HG02938 (cell line): ENCODE measurements at regions not wholly inside any gene's neighbourhood (a gene's known extent, or its start where the extent isn't known, plus 50 kb on each side); places are given as distances from the start of the nearest gene placed in this dataset.

Experiments
- ATAC-seq: cut with Tn5 transposase; IDR thresholded peaks from one replicate; pipeline ENCODE4 v1.9.1; 2021; ENCODE audit warnings: mild to moderate bottlenecking, moderate library complexity; ENCODE audit not compliant: unreplicated experiment

DNA sequence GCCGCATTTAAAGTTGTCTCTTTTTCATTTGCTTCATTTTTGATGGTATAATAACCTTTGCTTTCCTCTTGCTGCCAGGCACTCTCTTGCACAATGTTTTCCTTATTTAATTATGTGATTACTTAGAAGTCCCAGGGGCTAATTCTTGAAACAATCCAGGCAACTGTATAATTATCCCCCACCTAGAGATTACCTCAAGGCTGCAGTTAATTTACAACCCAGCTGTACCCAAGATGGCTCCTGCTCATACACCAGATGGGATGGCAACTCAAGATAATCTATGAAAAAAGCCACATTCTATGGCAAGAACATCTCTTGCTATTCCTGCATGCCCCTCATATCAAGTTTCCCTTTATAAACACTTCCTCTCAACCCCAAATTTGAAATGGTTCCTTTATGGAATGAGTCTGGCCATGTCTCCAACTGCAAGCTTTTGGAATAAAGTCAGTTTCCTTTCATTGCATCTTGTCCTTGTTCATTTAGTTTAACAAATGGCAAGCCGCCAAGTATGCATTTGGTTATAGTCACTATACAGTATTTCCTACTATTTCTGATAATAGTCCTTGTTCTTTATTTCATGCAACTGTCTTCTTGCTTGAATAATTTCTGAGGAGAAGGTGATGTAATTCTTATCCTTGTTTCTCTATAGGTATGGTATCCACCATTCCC is 1042.6 kb downstream of the PLA2G4A start:
- no peak for ATAC-seq

GRCh38 chr1:187872550-187872949 is 1043.8 kb downstream of the PLA2G4A start:
- ATAC-seq, result no peak

DNA sequence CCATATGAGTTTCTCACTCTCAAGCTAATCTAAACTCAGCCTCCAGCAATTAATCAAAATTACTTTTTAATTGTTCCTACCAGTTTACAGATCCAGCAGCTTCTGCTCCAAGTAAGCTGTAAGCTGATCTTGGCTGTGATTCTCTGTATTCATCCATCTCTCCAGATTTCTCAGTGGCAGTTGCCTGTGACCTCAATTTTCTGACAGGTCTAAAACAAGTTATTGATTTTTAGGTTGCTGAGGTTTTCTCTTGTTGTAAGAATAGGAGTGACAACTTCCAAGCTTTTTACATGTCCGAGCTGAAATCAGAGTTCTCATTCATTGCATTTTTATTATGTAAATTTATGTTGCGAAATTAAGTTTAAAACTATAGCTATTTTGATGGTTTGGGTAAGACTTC is 1044.4 kb downstream of the PLA2G4A start:
- ATAC-seq, result no peak

DNA sequence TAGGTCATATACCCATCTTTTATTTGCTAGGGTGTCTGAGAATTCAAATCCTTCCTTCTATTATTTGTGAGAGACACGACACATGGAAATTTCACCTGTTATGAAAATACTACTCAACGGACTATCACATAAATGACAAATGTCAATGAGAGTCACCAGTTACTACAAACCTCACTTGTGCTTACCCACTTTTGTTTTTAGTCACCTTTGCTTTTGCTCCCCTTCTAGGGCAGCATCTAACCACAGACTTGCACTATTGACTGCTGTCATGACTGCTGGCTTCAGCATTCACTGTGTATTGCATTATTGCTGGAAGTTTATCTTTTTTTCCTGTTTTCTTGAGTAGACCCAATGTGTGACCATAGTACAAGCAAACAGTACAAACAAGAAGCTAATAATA is 1048.0 kb downstream of the PLA2G4A start:
- ATAC-seq, result no peak

- no peak for ATAC-seq
Measured at GRCh38 chr1:187877220-187877619, 1048.5 kb downstream of the PLA2G4A start.

GRCh38 chr1:187878883-187879282 is 1050.1 kb downstream of the PLA2G4A start:
- ATAC-seq, result no peak

- no peak for ATAC-seq
Measured at GRCh38 chr1:187883356-187883755, 1054.6 kb downstream of the PLA2G4A start.

GRCh38 chr1:187891993-187892682 is 1063.4 kb downstream of the PLA2G4A start:
- ATAC-seq, result no peak

GRCh38 chr1:187892683-187893039 is 1063.9 kb downstream of the PLA2G4A start:
- no peak for ATAC-seq

- no peak for ATAC-seq
Measured at GRCh38 chr1:187893471-187893870, 1064.7 kb downstream of the PLA2G4A start.

DNA sequence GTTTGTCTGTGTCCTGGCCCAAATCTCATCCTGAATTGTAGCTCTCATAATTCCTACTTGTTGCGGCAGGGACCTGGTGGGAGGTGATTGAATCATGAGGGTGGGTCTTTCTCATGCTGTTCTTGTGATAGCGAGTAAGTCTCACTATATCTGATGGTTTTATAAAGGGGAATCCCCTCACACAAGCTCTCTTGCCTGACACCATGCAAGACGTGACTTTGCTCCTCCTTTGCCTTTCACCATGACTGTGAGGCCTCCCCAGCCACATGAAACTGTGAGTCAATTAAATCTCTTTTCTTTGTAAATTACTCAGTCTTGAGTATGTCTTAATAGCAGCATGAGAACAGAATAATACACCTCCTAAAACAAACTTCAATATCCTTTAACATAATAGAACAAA is 1065.6 kb downstream of the PLA2G4A start:
- no peak for ATAC-seq

DNA sequence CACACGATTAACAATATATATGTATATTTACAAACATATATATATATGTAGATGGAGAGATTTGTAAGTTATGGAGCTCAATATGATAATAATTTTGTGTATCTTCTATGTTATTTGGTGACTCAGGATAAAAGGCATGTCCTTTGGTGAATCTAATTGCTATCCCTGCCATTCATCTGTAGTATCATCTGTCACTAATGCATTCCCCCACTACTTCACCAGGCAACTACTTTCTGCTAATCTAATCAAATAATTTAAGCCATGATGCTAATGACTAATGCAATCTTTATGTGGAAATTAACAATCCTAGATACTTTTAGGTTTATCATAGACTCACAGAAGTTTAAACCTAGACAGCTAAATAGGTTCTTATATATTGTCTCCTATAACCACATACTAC is 1074.5 kb downstream of the PLA2G4A start:
- no peak for ATAC-seq

GRCh38 chr1:187909382-187909781 is 1080.6 kb downstream of the PLA2G4A start:
- no peak for ATAC-seq

- no peak for ATAC-seq
Measured at GRCh38 chr1:187911820-187912219, 1083.1 kb downstream of the PLA2G4A start.

- no peak for ATAC-seq
Measured at GRCh38 chr1:187920976-187921375, 1092.2 kb downstream of the PLA2G4A start.

- ATAC-seq, result no peak
Measured at GRCh38 chr1:187921426-187921825, 1092.7 kb downstream of the PLA2G4A start.

DNA sequence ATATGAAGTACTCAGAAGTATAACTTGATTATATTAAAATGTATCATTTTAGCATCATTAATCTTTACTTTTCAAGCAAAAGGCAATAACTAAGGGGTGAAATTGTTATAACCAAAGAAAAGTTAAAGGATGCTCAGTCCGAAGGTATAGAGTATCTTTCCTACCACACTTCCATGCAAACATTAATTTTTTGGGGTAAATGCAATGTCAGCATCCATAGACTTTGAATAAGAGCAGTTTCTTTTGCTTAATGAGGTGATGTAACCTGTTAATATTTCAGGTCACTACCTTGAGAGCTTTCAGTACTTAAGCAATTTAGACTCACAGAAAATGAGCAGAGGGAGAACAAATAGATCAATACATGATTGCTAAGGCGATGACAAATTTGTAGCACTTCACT is 1093.5 kb downstream of the PLA2G4A start:
- no peak for ATAC-seq

- no peak for ATAC-seq
Measured at GRCh38 chr1:187924252-187924651, 1095.5 kb downstream of the PLA2G4A start.

GRCh38 chr1:187928288-187928687 is 1099.5 kb downstream of the PLA2G4A start:
- peak; percentile 53 for ATAC-seq

GRCh38 chr1:187928696-187929095 is 1099.9 kb downstream of the PLA2G4A start:
- ATAC-seq, result no peak

DNA sequence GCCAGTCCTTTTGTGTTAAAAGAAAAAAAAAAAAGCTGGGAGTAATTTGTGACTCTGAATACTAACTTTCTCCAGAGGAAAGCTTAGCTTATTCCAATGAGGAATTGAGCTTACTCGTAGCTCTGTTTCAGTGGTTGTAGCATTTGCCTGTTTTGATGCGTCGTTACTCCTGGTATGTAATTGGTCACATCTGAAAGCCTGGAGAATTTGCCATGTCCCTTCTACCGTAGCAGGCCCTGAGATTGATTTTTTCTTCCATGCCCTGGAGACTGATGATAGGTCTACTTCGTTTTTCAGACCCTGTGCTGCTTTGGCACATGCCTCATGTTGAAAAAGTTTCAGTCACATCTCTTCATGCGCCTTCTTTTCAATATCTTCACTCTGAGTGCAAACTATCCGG is 1103.0 kb downstream of the PLA2G4A start:
- ATAC-seq, result no peak

DNA sequence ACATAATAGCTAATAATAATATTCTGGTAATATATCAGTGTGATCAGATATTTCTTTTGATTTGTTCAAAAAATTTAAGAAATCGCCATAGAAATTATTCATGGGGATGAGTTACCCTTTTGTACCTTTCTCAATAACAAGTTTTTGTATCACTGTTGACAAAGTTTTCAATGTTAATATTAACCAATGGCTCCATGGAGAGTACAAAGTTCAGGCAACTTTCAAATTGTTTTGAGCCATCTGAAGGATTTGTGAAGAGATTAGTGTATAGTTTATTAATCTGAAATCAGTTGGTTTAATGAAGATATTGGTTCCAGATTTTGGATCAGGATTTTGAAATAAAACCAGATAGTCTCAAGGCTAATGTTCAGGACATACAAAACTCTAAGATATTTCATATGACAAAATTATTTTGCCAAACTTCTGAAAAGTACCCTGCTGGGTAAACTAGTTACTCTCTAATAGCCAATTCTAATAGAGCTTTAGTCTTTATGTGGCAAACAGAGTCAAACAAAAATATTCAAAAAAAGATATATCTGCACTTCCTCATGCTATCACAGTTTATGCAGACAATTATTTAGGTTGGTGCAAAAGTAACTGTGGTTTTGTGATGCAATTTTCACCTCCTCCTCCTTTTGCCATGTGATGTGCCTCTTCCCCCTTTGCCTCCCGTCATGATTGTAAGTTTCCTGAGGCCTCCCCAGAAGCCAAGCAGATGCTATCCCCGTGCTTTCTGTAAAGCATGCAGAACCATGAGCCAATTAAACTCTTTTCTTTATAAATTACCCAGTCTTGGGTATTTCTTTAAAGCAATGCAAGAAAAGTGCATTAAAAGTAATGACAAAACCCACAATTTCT is 1105.0 kb downstream of the PLA2G4A start:
- no peak for ATAC-seq
